ENCODE measurements at regions not wholly inside any gene's neighbourhood (a gene's known extent, or its start where the extent isn't known, plus 50 kb on each side); places are given as distances from the start of the nearest gene placed in this dataset.

DNA sequence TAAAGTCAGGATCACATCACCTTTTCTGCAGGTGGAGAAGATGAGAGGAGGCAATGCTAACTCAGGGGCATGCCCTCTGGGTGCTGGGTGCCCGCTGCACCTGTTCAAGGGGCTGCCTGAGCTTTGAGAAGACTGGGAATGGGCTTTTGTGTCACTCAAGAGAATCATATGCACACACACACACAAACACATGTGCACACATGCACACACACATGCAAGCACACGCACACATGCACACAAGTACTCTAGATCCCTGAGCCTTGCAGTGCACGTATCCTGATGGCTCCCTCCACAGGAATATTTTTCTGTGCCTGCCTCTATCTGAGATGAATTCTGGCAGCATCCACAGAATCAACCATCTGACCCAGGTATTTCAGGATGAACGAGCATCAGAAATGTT, 110.0 kb upstream of the TEX51 start:
- H3K36me3 ChIP-seq (ENCODE audit: insufficient read depth, low read length): no peaks in the 10 kb centered on the region
- DNase-seq: no peak
- no peaks in the 10 kb centered on the region for H3K9me3 ChIP-seq (ENCODE audit: low read length)
- Mint-ChIP-seq H3K27me3 (peaks cover 7 to 28% of the 10 kb centered on the region in 2 donors), H3K36me3 (no peaks in the 10 kb centered on the region), H3K4me1 (no peaks in the 10 kb centered on the region), H3K4me3 (no peak overlapping the region), H3K27ac (no peak overlapping the region), H3K9me3 (no peaks in the 10 kb centered on the region)
- POLR2A ChIA-PET: no interaction called here
- no peak overlapping the region for H3K4me3 ChIP-seq (ENCODE audit: low read length)
- H3K4me1 ChIP-seq (ENCODE audit: insufficient read depth, low read length): no peaks in the 10 kb centered on the region
- no peak overlapping the region for H3K27ac ChIP-seq (ENCODE audit: low read depth, low read length)
- H3K27me3 ChIP-seq (ENCODE audit: insufficient read depth, low read length, poor library complexity, severe bottlenecking): peaks cover 4% of the 10 kb centered on the region
- CTCF ChIA-PET: interaction anchor here (1.1 kb wide), 1 partner anchor 261 kb away, joined by 5 read pairs; no protein-coding TSS in a partner anchor

DNA sequence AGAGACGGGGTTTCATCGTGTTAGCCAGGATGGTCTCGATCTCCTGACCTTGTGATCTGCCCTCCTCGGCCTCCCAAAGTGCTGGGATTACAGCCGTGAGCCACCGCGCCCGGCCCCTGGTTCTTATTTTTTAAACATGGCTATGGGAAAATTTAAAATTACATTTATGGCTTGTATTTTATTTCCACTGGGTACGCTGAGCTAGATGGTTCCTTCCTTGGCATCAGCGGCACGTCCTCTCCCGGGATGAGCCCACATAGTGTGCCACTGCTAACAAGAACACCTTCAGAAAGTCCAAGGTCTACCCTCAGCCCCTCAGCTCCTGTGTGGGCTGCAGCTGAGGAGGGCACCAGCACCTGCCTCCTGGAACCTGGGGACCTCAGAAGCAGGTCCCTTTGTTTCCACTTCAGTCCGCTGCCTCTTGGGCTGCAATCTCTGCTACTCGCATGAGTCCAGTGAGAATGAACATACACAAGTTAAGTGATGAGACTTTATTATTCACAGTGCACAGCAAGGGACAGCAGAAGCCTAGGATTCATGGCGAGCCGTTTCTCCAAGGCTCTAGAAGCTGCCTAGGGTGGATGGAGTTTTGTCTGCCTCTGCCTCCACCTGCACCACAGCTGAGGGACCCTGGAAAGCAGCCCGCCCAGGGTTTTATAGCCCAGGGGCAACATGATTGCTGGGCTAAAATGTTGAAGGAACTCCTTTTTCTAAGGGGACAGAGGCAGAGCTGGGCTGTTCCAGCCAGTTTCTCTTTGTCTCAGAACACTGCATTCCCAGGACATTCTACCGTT, 107.5 kb upstream of the TEX51 start:
- CTCF ChIA-PET: no interaction called here
- no peaks in the 10 kb centered on the region for H3K36me3 ChIP-seq (ENCODE audit: insufficient read depth, low read length)
- H3K9me3 ChIP-seq (ENCODE audit: low read length): no peaks in the 10 kb centered on the region
- H3K27me3 ChIP-seq (ENCODE audit: insufficient read depth, low read length, poor library complexity, severe bottlenecking): peaks cover 4% of the 10 kb centered on the region
- H3K4me1 ChIP-seq (ENCODE audit: insufficient read depth, low read length): no peaks in the 10 kb centered on the region
- H3K4me3 Mint-ChIP-seq: no peak overlapping the region
- H3K27ac Mint-ChIP-seq: no peak overlapping the region
- no peak overlapping the region for H3K27ac ChIP-seq (ENCODE audit: low read depth, low read length)
- H3K4me3 ChIP-seq (ENCODE audit: low read length): no peak overlapping the region
- peaks cover 12 to 23% of the 10 kb centered on the region in 2 donors for H3K27me3 Mint-ChIP-seq
- H3K9me3 Mint-ChIP-seq: no peaks in the 10 kb centered on the region
- POLR2A ChIA-PET: no interaction called here
- no peaks in the 10 kb centered on the region for H3K4me1 Mint-ChIP-seq
- H3K36me3 Mint-ChIP-seq: no peaks in the 10 kb centered on the region
- no peak for DNase-seq

- no peak for DNase-seq
- Mint-ChIP-seq H3K4me3 (no peak overlapping the region), H3K27ac (no peak overlapping the region), H3K9me3 (no peaks in the 10 kb centered on the region), H3K4me1 (no peaks in the 10 kb centered on the region), H3K36me3 (no peaks in the 10 kb centered on the region), H3K27me3 (peaks cover 12 to 26% of the 10 kb centered on the region in 2 donors)
- no peaks in the 10 kb centered on the region for H3K4me1 ChIP-seq (ENCODE audit: insufficient read depth, low read length)
- no peak overlapping the region for H3K4me3 ChIP-seq (ENCODE audit: low read length)
- ChIA-PET POLR2A (no interaction called here), CTCF (no interaction called here)
- H3K27ac ChIP-seq (ENCODE audit: low read depth, low read length): no peak overlapping the region
- peaks cover 4% of the 10 kb centered on the region for H3K27me3 ChIP-seq (ENCODE audit: insufficient read depth, low read length, poor library complexity, severe bottlenecking)
- no peaks in the 10 kb centered on the region for H3K36me3 ChIP-seq (ENCODE audit: insufficient read depth, low read length)
- H3K9me3 ChIP-seq (ENCODE audit: low read length): no peaks in the 10 kb centered on the region
These were observed 106.5 kb upstream of the TEX51 start for GRCh38 chr2:126792186-126792585.

- Mint-ChIP-seq H3K9me3 (no peaks in the 10 kb centered on the region), H3K36me3 (no peaks in the 10 kb centered on the region), H3K4me3 (no peak overlapping the region), H3K27ac (no peak overlapping the region), H3K27me3 (peaks cover 12 to 26% of the 10 kb centered on the region in 2 donors), H3K4me1 (no peaks in the 10 kb centered on the region)
- no peak overlapping the region for H3K4me3 ChIP-seq (ENCODE audit: low read length)
- peaks cover 4% of the 10 kb centered on the region for H3K27me3 ChIP-seq (ENCODE audit: insufficient read depth, low read length, poor library complexity, severe bottlenecking)
- DNase-seq: no peak
- ChIA-PET CTCF (no interaction called here), POLR2A (no interaction called here)
- H3K36me3 ChIP-seq (ENCODE audit: insufficient read depth, low read length): no peaks in the 10 kb centered on the region
- H3K4me1 ChIP-seq (ENCODE audit: insufficient read depth, low read length): no peaks in the 10 kb centered on the region
- H3K9me3 ChIP-seq (ENCODE audit: low read length): no peaks in the 10 kb centered on the region
- no peak overlapping the region for H3K27ac ChIP-seq (ENCODE audit: low read depth, low read length)
These were observed 105.7 kb upstream of the TEX51 start for GRCh38 chr2:126792993-126793392.

DNA sequence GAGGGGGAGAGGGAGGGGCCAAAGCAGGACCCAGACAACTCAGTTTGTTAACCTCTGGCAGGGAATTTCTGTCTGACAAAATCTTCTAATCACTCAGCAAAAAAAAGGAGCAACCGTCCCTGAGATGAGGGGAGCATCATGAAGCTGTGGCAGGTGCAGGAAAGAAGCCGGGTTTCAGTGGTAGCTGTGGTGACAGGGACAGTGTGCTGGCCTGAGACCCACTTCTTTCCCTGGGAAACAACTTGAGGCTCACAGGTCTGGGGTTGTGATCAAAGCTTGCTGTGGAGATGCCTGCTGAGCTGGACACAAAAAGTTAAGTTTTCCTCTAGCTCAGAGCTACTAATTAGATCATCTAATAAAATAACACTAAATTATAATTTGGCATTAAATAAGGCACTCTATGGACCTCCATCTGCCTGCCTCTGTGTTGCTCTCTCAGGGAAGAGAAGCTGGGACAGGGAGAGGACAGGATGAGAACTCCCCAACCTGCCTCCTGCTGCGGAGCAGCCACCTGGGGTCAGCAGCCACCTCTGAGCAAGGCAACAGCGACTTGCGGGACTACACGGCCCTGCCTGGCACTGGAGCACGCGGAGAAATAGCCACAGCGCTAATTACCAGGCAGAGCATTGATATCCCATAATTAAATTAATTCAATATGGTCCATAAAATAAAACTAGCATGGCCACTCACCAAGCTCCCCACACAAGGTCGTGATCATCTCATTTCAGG, 104.6 kb upstream of the TEX51 start:
- no peak for DNase-seq
- CTCF ChIA-PET: no interaction called here
- Histone ChIP-seq H3K9me3 (ENCODE audit: low read length) (no peaks in the 10 kb centered on the region), H3K4me1 (ENCODE audit: insufficient read depth, low read length) (no peaks in the 10 kb centered on the region), H3K27me3 (ENCODE audit: insufficient read depth, low read length, poor library complexity, severe bottlenecking) (peaks cover 4% of the 10 kb centered on the region), H3K27ac (ENCODE audit: low read depth, low read length) (no peak overlapping the region), H3K36me3 (ENCODE audit: insufficient read depth, low read length) (no peaks in the 10 kb centered on the region), H3K4me3 (ENCODE audit: low read length) (no peak overlapping the region)
- POLR2A ChIA-PET: no interaction called here
- H3K27me3 Mint-ChIP-seq: peaks cover 19 to 31% of the 10 kb centered on the region in 2 donors
- no peak overlapping the region for H3K27ac Mint-ChIP-seq
- no peaks in the 10 kb centered on the region for H3K36me3 Mint-ChIP-seq
- no peak overlapping the region for H3K4me3 Mint-ChIP-seq
- no peaks in the 10 kb centered on the region for H3K4me1 Mint-ChIP-seq
- H3K9me3 Mint-ChIP-seq: no peaks in the 10 kb centered on the region

- POLR2A ChIA-PET: no interaction called here
- no peak overlapping the region for H3K4me3 Mint-ChIP-seq
- Histone ChIP-seq H3K9me3 (ENCODE audit: low read length) (no peaks in the 10 kb centered on the region), H3K27me3 (ENCODE audit: insufficient read depth, low read length, poor library complexity, severe bottlenecking) (peaks cover 4% of the 10 kb centered on the region), H3K4me1 (ENCODE audit: insufficient read depth, low read length) (no peaks in the 10 kb centered on the region), H3K27ac (ENCODE audit: low read depth, low read length) (no peak overlapping the region), H3K4me3 (ENCODE audit: low read length) (no peak overlapping the region), H3K36me3 (ENCODE audit: insufficient read depth, low read length) (no peaks in the 10 kb centered on the region)
- H3K4me1 Mint-ChIP-seq: no peaks in the 10 kb centered on the region
- no peak for DNase-seq
- H3K27ac Mint-ChIP-seq: peak overlapping the region in 1 of 8 donors; percentile 13
- CTCF ChIA-PET: no interaction called here
- H3K27me3 Mint-ChIP-seq: peaks cover 20 to 27% of the 10 kb centered on the region in 2 donors
- no peaks in the 10 kb centered on the region for H3K36me3 Mint-ChIP-seq
- no peaks in the 10 kb centered on the region for H3K9me3 Mint-ChIP-seq
These were observed 103.0 kb upstream of the TEX51 start for GRCh38 chr2:126795656-126796055.

- Histone ChIP-seq H3K9me3 (ENCODE audit: low read length) (no peaks in the 10 kb centered on the region), H3K27me3 (ENCODE audit: insufficient read depth, low read length, poor library complexity, severe bottlenecking) (peaks cover 4% of the 10 kb centered on the region), H3K4me1 (ENCODE audit: insufficient read depth, low read length) (no peaks in the 10 kb centered on the region), H3K27ac (ENCODE audit: low read depth, low read length) (no peak overlapping the region), H3K36me3 (ENCODE audit: insufficient read depth, low read length) (no peaks in the 10 kb centered on the region), H3K4me3 (ENCODE audit: low read length) (no peak overlapping the region)
- H3K4me1 Mint-ChIP-seq: no peaks in the 10 kb centered on the region
- POLR2A ChIA-PET: no interaction called here
- no peaks in the 10 kb centered on the region for H3K36me3 Mint-ChIP-seq
- H3K9me3 Mint-ChIP-seq: no peaks in the 10 kb centered on the region
- H3K27me3 Mint-ChIP-seq: peaks cover 18 to 20% of the 10 kb centered on the region in 2 donors
- CTCF ChIA-PET: no interaction called here
- no peak overlapping the region for H3K27ac Mint-ChIP-seq
- H3K4me3 Mint-ChIP-seq: no peak overlapping the region
- DNase-seq: no peak
These were observed 101.6 kb upstream of the TEX51 start for GRCh38 chr2:126796931-126797621.

- H3K27ac Mint-ChIP-seq: no peak overlapping the region
- CTCF ChIA-PET: no interaction called here
- no peaks in the 10 kb centered on the region for H3K4me1 ChIP-seq (ENCODE audit: insufficient read depth, low read length)
- H3K27me3 ChIP-seq (ENCODE audit: insufficient read depth, low read length, poor library complexity, severe bottlenecking): peaks cover 4% of the 10 kb centered on the region
- no peaks in the 10 kb centered on the region for H3K4me1 Mint-ChIP-seq
- H3K4me3 ChIP-seq (ENCODE audit: low read length): no peak overlapping the region
- peaks cover 16 to 20% of the 10 kb centered on the region in 2 donors for H3K27me3 Mint-ChIP-seq
- H3K27ac ChIP-seq (ENCODE audit: low read depth, low read length): no peak overlapping the region
- no peak for DNase-seq
- POLR2A ChIA-PET: no interaction called here
- H3K36me3 Mint-ChIP-seq: no peaks in the 10 kb centered on the region
- H3K9me3 ChIP-seq (ENCODE audit: low read length): no peaks in the 10 kb centered on the region
- no peak overlapping the region for H3K4me3 Mint-ChIP-seq
- no peaks in the 10 kb centered on the region for H3K9me3 Mint-ChIP-seq
- no peaks in the 10 kb centered on the region for H3K36me3 ChIP-seq (ENCODE audit: insufficient read depth, low read length)
These were observed 100.9 kb upstream of the TEX51 start for GRCh38 chr2:126797622-126798275.

Data from CD8-positive, alpha-beta memory T cell (primary cell).